ENCODE measurements at regions not wholly inside any gene's neighbourhood (a gene's known extent, or its start where the extent isn't known, plus 50 kb on each side); places are given as distances from the start of the nearest gene placed in this dataset.

DNA sequence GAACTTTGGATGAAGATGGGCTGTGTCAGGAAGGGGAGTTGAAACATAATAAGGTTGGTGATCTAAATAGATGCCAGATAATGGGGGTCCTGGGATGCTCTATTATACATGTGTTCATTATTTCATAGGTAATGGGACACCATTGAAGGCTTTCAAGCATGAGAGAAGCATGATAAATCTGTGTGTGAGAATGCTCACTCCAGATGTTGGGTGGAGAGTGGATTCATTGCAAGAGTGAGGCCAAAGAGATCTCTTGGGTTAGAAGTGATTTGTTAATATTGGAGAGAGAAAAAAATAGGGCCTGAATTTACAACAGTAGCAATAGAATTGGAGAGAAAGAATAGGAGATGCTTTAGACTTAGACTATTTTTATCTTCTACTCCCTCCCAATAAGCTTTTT lies 321.3 kb downstream of the SAMD5 start:
- H3K9me3 ChIP-seq = no peaks in the 10 kb centered on the region
- H3K27me3 ChIP-seq = no peaks in the 10 kb centered on the region
- no peaks in the 10 kb centered on the region for H3K36me3 ChIP-seq
- no peak overlapping the region for H3K4me3 ChIP-seq
- no peak overlapping the region for H3K27ac ChIP-seq
- no peak for DNase-seq (ENCODE audit: low spot score in 2 of 2)
- intact Hi-C loops (cut with DNase I) = no loop called here
- H3K4me1 ChIP-seq = no peaks in the 10 kb centered on the region
- TF ChIP-seq, protein P1, sequence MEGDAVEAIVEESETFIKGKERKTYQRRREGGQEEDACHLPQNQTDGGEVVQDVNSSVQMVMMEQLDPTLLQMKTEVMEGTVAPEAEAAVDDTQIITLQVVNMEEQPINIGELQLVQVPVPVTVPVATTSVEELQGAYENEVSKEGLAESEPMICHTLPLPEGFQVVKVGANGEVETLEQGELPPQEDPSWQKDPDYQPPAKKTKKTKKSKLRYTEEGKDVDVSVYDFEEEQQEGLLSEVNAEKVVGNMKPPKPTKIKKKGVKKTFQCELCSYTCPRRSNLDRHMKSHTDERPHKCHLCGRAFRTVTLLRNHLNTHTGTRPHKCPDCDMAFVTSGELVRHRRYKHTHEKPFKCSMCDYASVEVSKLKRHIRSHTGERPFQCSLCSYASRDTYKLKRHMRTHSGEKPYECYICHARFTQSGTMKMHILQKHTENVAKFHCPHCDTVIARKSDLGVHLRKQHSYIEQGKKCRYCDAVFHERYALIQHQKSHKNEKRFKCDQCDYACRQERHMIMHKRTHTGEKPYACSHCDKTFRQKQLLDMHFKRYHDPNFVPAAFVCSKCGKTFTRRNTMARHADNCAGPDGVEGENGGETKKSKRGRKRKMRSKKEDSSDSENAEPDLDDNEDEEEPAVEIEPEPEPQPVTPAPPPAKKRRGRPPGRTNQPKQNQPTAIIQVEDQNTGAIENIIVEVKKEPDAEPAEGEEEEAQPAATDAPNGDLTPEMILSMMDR (IDR thresholded peaks at IDR 0.05) = no peak

DNA sequence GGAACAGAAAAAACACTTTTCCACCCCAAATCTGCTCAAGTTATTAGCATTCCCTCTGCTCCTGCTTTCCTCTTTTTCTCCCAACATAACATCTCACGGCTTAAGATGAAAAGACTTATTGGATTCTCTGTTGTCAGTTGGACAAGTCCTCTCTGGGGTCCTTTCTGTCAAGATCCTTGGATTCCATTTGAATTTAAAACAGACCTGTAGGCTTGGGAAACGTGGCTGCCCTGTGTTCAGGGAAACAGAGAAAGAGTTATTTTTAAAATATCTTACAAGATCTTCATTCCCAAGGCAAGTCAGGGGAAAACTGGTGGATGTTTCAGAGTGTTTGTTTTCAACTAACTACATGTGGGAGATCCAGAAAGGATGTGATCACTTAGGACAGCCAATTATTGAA lies 322.9 kb downstream of the SAMD5 start:
- no peaks in the 10 kb centered on the region for H3K36me3 ChIP-seq
- no peak for DNase-seq (ENCODE audit: low spot score in 2 of 2)
- intact Hi-C loops (cut with DNase I) = no loop called here
- no peak overlapping the region for H3K4me3 ChIP-seq
- no peak overlapping the region for H3K27ac ChIP-seq
- no peaks in the 10 kb centered on the region for H3K27me3 ChIP-seq
- H3K4me1 ChIP-seq = no peaks in the 10 kb centered on the region
- no peaks in the 10 kb centered on the region for H3K9me3 ChIP-seq
- TF ChIP-seq, protein P1 (IDR thresholded peaks at IDR 0.05) = no peak

DNA sequence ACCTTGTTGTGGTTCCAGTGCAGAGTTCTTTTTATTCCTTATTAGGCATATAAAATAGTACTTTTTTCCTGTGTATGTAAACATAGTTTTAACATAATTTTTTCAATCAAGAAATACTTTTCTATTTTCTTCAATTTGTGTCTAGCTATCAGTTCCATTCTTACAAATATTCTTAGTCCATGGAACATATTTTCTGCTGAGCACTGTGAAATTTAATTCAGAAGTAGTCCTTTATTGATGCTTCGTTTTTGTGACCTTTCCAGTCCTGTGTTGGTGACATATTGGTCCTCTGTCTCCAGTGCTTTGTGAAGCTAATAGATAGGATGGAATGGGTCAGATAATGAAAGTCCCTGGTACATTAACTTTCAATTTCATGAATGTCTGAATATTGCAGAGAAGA lies 325.1 kb downstream of the SAMD5 start:
- intact Hi-C loops (cut with DNase I) = no loop called here
- Histone ChIP-seq H3K4me1 (no peaks in the 10 kb centered on the region), H3K4me3 (no peak overlapping the region), H3K36me3 (no peaks in the 10 kb centered on the region), H3K9me3 (no peaks in the 10 kb centered on the region), H3K27ac (no peak overlapping the region), H3K27me3 (no peaks in the 10 kb centered on the region)
- TF ChIP-seq, protein P1 (IDR thresholded peaks at IDR 0.05) = no peak
- DNase-seq (ENCODE audit: low spot score in 2 of 2) = no peak

DNA sequence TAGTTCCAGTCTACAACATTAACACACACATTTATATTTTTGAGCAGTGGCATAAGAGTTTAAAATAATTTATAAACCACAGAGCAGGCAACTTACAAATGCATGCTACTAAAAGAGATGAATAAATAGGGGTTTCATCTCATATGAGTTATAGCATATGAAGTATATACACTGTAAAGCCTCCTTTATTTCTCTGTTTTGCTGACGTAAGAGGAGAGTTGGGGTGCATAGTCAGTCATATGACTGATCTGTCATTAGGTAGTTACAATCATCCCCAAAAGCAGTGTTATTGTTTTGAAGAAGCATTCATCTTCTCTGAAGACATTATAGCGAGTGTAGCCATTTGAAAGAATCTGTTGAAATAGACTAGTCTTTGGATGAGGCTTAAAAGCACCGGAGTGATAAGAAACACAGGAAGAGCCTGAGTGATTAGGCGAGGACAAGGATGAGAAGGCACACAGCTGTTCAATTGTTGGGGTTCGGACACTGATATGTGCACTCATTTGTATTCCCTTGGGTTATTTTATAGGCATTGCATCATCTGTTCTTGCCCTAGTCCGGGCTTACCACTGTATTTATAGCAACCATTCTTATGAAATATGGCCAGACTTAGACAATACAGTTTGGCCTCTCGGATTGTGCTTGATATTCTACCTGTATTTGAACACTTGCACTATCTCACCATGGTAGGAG lies 325.7 kb downstream of the SAMD5 start:
- no peaks in the 10 kb centered on the region for H3K4me1 ChIP-seq
- intact Hi-C loops (cut with DNase I) = no loop called here
- no peaks in the 10 kb centered on the region for H3K27me3 ChIP-seq
- no peaks in the 10 kb centered on the region for H3K9me3 ChIP-seq
- H3K27ac ChIP-seq = no peak overlapping the region
- TF ChIP-seq, protein P1 (IDR thresholded peaks at IDR 0.05) = no peak
- H3K4me3 ChIP-seq = no peak overlapping the region
- DNase-seq (ENCODE audit: low spot score in 2 of 2) = no peak
- H3K36me3 ChIP-seq = no peaks in the 10 kb centered on the region

DNA sequence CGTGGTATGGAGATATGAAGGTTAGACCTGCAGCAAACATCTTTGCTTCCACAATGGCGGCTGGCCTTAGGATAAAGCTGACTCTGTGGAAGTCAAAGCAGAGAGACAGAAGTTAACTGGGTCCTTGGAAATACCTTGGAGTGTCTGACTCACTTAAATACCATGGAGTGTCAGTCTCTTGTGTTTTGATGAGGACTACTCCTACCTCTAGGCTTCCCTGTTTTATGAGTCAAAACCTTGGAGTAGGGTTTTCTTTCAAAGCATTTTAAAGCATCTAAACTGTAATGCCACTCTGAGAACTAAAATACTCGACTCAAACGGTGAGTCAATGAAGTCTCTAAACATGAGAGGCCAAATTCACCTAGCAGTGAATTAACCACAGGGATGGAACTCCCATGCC lies 329.1 kb downstream of the SAMD5 start:
- intact Hi-C loops (cut with DNase I) = no loop called here
- Histone ChIP-seq H3K27me3 (no peaks in the 10 kb centered on the region), H3K4me1 (no peaks in the 10 kb centered on the region), H3K9me3 (no peaks in the 10 kb centered on the region), H3K36me3 (no peaks in the 10 kb centered on the region), H3K4me3 (no peak overlapping the region), H3K27ac (no peak overlapping the region)
- DNase-seq (ENCODE audit: low spot score in 2 of 2) = no peak
- TF ChIP-seq, protein P1 (IDR thresholded peaks at IDR 0.05) = no peak

All from ascending aorta (tissue), 2 donors.